Activated B cell treated with CpG ODN at 0.5 μM for 24 hours (primary cell): ENCODE measurements at regions not wholly inside any gene's neighbourhood (a gene's known extent, or its start where the extent isn't known, plus 50 kb on each side); places are given as distances from the start of the nearest gene placed in this dataset.

Experiments used
- ATAC-seq: fragments of 200-7000 bp; cut with Tn5 transposase; one replicate; pipeline ENCODE4 v1.10.0; 2021; ENCODE audit warnings: low read depth, mild to moderate bottlenecking, moderate library complexity
- CTCF ChIA-PET: fragments of 350-600 bp; sonication (Branson Sonifier 250); formaldehyde crosslinking; loops from one replicate; lab custom pipeline; 2021; ENCODE audit warnings: antibody characterized with exemption; lab: Charles Lee
- POLR2A ChIA-PET: fragments of 350-600 bp; sonication (Branson Sonifier 250); formaldehyde crosslinking; loops from one replicate; lab custom pipeline; 2021; ENCODE audit warnings: antibody characterized with exemption; lab: Charles Lee
- DNase-seq: peaks from one replicate; pipeline ENCODE4 v3.0.0; 2022
- H3K27ac Mint-ChIP-seq: one replicate; pipeline ENCODE4 v1.8.0; 2020; ENCODE audit warnings: mixed read lengths
- H3K27me3 Mint-ChIP-seq: one replicate; pipeline ENCODE4 v1.8.0; 2021; ENCODE audit warnings: mixed read lengths
- H3K36me3 Mint-ChIP-seq: one replicate; pipeline ENCODE4 v1.8.0; 2021; ENCODE audit warnings: low read depth, mixed read lengths
- H3K4me1 Mint-ChIP-seq: one replicate; pipeline ENCODE4 v1.8.0; 2021; ENCODE audit warnings: mixed read lengths
- H3K4me3 Mint-ChIP-seq: one replicate; pipeline ENCODE4 v1.8.0; 2020; ENCODE audit warnings: mild to moderate bottlenecking, mixed read lengths
- H3K9me3 Mint-ChIP-seq: one replicate; pipeline ENCODE4 v1.8.0; 2020; ENCODE audit warnings: mixed read lengths
- intact Hi-C: fragments of 100-400 bp; cut with micrococcal nuclease; formaldehyde crosslinking; loops from one replicate; pipeline ENCODE4 v1.15.1; 2024
- TF ChIP-seq, protein P1 (sequence below): fragments of 200-600 bp; IDR thresholded peaks from one replicate; pipeline ENCODE4 v1.8.0; 2022; ENCODE audit warnings: antibody characterized with exemption, mild to moderate bottlenecking

DNA sequence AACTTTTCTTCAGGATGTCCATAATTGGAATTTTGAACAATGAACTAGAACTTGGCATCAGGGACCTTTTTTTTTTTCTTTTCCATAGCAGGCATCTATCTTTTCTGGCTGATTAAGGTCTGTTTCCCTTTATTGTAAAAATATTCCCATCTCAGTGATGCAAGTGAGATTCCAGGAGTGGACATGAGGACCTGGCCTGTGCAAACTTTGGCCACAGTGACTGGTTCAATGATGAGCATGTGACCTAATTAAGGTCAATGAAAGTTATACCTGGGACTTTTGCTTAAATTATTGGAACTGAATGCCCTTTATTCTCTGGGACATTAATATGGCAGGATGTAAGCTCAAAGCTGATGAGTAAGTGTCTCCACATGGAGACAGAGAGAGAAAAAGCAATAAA is 83.8 kb downstream of the DIO2 start:
- CTCF ChIA-PET: no interaction called here
- Mint-ChIP-seq H3K27me3 (no peaks in the 10 kb centered on the region), H3K36me3 (no peaks in the 10 kb centered on the region), H3K9me3 (peaks cover 8% of the 10 kb centered on the region), H3K4me1 (no peaks in the 10 kb centered on the region), H3K27ac (no peak overlapping the region), H3K4me3 (no peak overlapping the region)
- DNase-seq: no peak
- intact Hi-C loops: no loop called here
- TF ChIP-seq, protein P1, sequence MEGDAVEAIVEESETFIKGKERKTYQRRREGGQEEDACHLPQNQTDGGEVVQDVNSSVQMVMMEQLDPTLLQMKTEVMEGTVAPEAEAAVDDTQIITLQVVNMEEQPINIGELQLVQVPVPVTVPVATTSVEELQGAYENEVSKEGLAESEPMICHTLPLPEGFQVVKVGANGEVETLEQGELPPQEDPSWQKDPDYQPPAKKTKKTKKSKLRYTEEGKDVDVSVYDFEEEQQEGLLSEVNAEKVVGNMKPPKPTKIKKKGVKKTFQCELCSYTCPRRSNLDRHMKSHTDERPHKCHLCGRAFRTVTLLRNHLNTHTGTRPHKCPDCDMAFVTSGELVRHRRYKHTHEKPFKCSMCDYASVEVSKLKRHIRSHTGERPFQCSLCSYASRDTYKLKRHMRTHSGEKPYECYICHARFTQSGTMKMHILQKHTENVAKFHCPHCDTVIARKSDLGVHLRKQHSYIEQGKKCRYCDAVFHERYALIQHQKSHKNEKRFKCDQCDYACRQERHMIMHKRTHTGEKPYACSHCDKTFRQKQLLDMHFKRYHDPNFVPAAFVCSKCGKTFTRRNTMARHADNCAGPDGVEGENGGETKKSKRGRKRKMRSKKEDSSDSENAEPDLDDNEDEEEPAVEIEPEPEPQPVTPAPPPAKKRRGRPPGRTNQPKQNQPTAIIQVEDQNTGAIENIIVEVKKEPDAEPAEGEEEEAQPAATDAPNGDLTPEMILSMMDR: no peak
- no peak for ATAC-seq
- POLR2A ChIA-PET: no interaction called here

DNA sequence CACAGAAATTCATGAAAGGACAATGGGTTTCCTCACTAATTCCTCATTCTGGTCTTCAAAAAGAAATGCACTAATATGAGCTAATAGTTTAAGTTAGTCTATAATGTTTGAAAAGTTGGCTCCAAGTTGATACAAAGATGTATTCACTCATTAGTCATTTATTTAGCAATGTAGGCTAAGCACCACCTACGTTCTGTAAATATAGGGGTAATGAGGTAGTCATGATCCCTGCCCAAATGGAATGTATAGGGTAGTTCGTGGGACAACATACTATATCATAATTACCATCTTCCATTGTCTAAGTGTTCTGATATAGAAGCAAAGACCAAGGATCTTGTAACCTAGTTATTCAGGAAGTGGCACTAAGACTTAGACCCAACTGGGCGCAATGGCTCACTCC is 86.5 kb downstream of the DIO2 start:
- ChIA-PET CTCF (no interaction called here), POLR2A (no interaction called here)
- H3K36me3 Mint-ChIP-seq: no peaks in the 10 kb centered on the region
- H3K27ac Mint-ChIP-seq: no peak overlapping the region
- TF ChIP-seq, protein P1: no peak
- H3K27me3 Mint-ChIP-seq: no peaks in the 10 kb centered on the region
- no peak for DNase-seq
- H3K9me3 Mint-ChIP-seq: peaks cover 8% of the 10 kb centered on the region
- ATAC-seq: no peak
- H3K4me1 Mint-ChIP-seq: no peaks in the 10 kb centered on the region
- intact Hi-C loops: no loop called here
- no peak overlapping the region for H3K4me3 Mint-ChIP-seq

DNA sequence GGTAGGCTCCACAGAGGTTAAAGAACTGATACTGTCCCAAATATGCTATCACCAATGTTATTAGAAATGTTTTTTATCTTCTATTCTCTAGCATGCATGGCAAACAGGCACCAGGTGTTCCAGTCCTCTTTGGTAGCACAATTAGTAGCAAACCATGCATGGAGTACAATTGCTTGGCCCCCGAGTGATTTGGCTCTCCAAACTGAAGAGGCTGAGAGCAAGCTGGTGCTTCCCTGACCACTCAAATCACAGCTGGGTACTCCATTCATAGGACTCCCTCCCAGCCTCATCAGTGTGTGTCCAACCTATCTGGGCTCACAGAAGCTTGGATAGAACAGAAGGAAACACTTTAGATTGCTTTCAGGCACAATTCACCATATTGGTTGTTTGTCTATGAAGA is 93.4 kb downstream of the DIO2 start:
- no peaks in the 10 kb centered on the region for H3K4me1 Mint-ChIP-seq
- no peaks in the 10 kb centered on the region for H3K27me3 Mint-ChIP-seq
- H3K4me3 Mint-ChIP-seq: no peak overlapping the region
- H3K27ac Mint-ChIP-seq: no peak overlapping the region
- ChIA-PET POLR2A (no interaction called here), CTCF (no interaction called here)
- H3K36me3 Mint-ChIP-seq: no peaks in the 10 kb centered on the region
- DNase-seq: no peak
- TF ChIP-seq, protein P1: no peak
- intact Hi-C loops: no loop called here
- ATAC-seq: no peak
- peaks cover 2% of the 10 kb centered on the region for H3K9me3 Mint-ChIP-seq

DNA sequence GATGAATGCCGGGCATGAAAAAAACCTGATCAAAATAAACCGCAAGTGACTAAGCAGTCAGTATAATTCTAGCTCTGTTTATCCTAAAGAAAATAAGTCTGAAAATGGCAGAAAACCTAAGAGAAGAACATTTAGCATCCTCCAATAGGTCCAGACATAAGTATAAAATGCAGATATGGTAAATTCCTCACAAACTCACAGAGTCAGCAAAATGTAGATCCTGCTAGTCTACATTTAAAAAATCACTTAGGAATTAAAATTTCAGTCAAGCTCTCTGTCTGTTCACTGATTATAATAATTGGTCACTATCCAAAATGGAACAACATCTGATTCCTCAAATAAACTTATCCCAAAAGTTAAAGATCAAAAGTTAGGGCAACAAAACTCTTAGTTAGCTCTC is 95.1 kb downstream of the DIO2 start:
- Mint-ChIP-seq H3K27me3 (no peaks in the 10 kb centered on the region), H3K4me3 (no peak overlapping the region), H3K27ac (no peak overlapping the region), H3K4me1 (no peaks in the 10 kb centered on the region), H3K9me3 (no peaks in the 10 kb centered on the region), H3K36me3 (no peaks in the 10 kb centered on the region)
- intact Hi-C loops: no loop called here
- ATAC-seq: no peak
- POLR2A ChIA-PET: no interaction called here
- DNase-seq: no peak
- TF ChIP-seq, protein P1: no peak
- CTCF ChIA-PET: no interaction called here

DNA sequence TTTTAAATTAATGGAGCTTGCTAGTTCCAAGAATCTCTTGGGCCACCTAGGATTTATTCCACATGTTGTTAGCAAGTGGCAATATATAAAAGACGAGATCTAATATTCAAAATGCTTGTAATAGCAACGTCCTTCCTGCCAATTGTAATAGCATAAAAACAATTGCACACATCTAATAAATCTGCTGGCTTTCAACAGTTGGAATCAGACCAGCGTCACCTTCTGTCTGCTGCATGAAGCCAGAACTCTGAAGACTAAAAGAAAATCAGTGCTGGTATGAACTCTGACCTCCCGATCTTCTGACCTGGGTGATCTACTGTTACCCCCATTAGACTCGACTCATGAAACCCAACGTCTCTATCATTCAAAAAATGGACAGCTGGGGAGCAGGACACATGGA is 100.6 kb downstream of the DIO2 start:
- Mint-ChIP-seq H3K9me3 (peaks cover 4% of the 10 kb centered on the region), H3K27ac (no peak overlapping the region), H3K4me3 (no peak overlapping the region), H3K36me3 (no peaks in the 10 kb centered on the region), H3K4me1 (no peaks in the 10 kb centered on the region), H3K27me3 (no peaks in the 10 kb centered on the region)
- intact Hi-C loops: no loop called here
- DNase-seq (no peak), ATAC-seq (no peak)
- TF ChIP-seq, protein P1: no peak
- CTCF ChIA-PET: no interaction called here
- POLR2A ChIA-PET: no interaction called here
